ENCODE measurements at regions not wholly inside any gene's neighbourhood (a gene's known extent, or its start where the extent isn't known, plus 50 kb on each side); places are given as distances from the start of the nearest gene placed in this dataset.

DNA sequence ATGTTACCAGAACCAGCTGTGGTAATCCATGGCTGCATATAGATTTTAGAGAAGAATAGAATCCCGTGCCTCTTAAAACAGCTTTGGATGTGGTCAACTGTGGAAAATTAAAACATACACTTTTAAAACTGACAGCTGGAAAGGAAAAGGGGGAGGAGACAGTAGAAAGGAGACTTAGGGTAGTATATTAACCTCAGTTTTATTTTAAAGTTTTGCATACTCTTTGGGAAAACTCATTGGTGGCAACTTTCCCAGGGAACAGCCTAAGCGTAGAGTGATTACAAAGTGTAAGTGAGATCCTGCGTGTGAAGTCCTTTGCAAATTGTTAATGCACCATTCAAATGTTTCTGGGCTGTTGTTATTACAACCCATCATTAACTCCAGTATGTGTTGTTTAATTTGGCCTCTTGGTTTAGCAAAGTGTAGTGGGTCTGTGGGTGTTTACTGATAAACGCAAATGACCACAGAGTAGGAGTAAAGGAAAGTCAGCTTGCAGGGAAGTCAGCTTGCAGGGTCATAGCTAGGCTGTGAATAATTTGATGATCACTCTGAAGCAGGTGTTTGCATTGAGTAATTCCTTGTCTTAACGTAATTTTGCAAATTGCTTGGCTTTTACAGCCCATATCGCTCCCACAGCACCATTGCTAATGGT lies 88.0 kb upstream of the DBX1 start:
- TF ChIP-seq, protein P1, sequence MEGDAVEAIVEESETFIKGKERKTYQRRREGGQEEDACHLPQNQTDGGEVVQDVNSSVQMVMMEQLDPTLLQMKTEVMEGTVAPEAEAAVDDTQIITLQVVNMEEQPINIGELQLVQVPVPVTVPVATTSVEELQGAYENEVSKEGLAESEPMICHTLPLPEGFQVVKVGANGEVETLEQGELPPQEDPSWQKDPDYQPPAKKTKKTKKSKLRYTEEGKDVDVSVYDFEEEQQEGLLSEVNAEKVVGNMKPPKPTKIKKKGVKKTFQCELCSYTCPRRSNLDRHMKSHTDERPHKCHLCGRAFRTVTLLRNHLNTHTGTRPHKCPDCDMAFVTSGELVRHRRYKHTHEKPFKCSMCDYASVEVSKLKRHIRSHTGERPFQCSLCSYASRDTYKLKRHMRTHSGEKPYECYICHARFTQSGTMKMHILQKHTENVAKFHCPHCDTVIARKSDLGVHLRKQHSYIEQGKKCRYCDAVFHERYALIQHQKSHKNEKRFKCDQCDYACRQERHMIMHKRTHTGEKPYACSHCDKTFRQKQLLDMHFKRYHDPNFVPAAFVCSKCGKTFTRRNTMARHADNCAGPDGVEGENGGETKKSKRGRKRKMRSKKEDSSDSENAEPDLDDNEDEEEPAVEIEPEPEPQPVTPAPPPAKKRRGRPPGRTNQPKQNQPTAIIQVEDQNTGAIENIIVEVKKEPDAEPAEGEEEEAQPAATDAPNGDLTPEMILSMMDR (IDR thresholded peaks at IDR 0.05; ENCODE audit: poor library complexity, severe bottlenecking) = no peak
- TF ChIP-seq, protein P2, sequence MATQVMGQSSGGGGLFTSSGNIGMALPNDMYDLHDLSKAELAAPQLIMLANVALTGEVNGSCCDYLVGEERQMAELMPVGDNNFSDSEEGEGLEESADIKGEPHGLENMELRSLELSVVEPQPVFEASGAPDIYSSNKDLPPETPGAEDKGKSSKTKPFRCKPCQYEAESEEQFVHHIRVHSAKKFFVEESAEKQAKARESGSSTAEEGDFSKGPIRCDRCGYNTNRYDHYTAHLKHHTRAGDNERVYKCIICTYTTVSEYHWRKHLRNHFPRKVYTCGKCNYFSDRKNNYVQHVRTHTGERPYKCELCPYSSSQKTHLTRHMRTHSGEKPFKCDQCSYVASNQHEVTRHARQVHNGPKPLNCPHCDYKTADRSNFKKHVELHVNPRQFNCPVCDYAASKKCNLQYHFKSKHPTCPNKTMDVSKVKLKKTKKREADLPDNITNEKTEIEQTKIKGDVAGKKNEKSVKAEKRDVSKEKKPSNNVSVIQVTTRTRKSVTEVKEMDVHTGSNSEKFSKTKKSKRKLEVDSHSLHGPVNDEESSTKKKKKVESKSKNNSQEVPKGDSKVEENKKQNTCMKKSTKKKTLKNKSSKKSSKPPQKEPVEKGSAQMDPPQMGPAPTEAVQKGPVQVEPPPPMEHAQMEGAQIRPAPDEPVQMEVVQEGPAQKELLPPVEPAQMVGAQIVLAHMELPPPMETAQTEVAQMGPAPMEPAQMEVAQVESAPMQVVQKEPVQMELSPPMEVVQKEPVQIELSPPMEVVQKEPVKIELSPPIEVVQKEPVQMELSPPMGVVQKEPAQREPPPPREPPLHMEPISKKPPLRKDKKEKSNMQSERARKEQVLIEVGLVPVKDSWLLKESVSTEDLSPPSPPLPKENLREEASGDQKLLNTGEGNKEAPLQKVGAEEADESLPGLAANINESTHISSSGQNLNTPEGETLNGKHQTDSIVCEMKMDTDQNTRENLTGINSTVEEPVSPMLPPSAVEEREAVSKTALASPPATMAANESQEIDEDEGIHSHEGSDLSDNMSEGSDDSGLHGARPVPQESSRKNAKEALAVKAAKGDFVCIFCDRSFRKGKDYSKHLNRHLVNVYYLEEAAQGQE (IDR thresholded peaks at IDR 0.05; ENCODE audit: borderline replicate concordance) = no peak
- no peak for TF ChIP-seq RAD21 (conservative IDR thresholded peaks at IDR 0.05)
- no peak for TF ChIP-seq EZH2 (IDR thresholded peaks at IDR 0.05; ENCODE audit: borderline replicate concordance, insufficient read depth, low read length, poor library complexity, severe bottlenecking)

Data from neural cell (in vitro differentiated cells).